IPS DF 6.9 (cell line): ENCODE measurements at regions not wholly inside any gene's neighbourhood (a gene's known extent, or its start where the extent isn't known, plus 50 kb on each side); places are given as distances from the start of the nearest gene placed in this dataset.
A peak's percentile ranks its signal among the peaks of the same experiment; 100 is the strongest.

ENCODE experiments used
- DNase-seq: peaks from one replicate; pipeline ENCODE4 v3.0.0-alpha.2; 2013; ENCODE audit warnings: low read depth, low spot score
- H3K27ac ChIP-seq: one replicate; pipeline ENCODE4 v1.5.1; 2013; ENCODE audit warnings: low read length, control low read depth
- H3K27me3 ChIP-seq: 2 replicates; pipeline ENCODE4 v1.6.1; 2013; ENCODE audit warnings: mild to moderate bottlenecking, low read length; ENCODE audit not compliant: control insufficient read depth, insufficient read depth
- H3K36me3 ChIP-seq: 2 replicates; pipeline ENCODE4 v1.6.1; 2013; ENCODE audit warnings: low read length; ENCODE audit not compliant: control insufficient read depth, insufficient read depth
- H3K4me1 ChIP-seq: 2 replicates; pipeline ENCODE4 v1.6.1; 2013; ENCODE audit warnings: low read length; ENCODE audit not compliant: control insufficient read depth, insufficient read depth
- H3K4me3 ChIP-seq: 2 replicates; pipeline ENCODE4 v1.5.1; 2013; ENCODE audit warnings: mild to moderate bottlenecking, low read length
- H3K9me3 ChIP-seq: 2 replicates; pipeline ENCODE4 v1.6.1; 2013; ENCODE audit warnings: low read length, inconsistent platforms; ENCODE audit not compliant: control insufficient read depth, insufficient read depth
- WGBS: extraction: QIAGEN DNeasy Blood & Tissue Kit; methylation state at CpG from one replicate; pipeline ENCODE4 v1.1.7; 2013; ENCODE audit warnings: mixed read lengths, missing lambda C conversion rate; ENCODE audit not compliant: insufficient read length, insufficient coverage; 5-methylcytosine and 5-hydroxymethylcytosine counted together

DNA sequence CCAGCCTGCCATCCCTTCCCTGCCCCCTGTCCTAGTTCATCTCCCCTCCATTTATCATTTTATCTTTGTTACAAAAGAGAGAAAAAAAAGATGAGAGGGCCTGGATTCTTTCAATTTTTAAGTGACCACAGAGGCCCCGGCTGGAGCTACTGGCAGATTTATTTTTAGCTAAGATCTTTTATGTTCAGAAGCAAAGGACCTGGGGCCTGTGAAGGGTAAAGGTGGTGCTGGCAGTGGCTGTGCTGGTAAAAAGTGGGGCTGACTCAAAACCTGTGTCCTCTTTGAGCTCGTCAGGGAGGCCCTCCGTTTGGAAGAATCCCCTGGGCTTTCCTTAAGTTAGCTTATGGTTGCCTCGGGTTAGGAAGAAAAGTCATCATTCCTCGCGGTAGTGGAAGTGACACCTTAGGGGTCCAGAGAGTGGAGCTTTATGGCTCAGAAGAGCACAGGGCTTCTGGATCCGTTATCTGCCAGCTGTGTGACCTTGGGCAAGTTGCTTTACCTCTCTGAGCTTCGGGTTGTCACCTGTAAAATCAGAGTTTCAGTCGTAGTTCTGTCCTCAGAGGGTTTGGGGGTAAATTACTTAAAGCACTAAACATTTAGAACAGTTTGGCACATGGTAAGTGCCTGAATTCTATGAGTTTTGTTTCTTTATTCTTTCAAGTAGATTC, 923.8 kb upstream of the EEF2KMT start:
- Histone ChIP-seq H3K4me1 (no peaks in the 10 kb centered on the region), H3K27me3 (peaks cover 8% of the 10 kb centered on the region; the same call in 1 of the 2 replicates), H3K9me3 (no peaks in the 10 kb centered on the region; the same call in 1 of the 2 replicates), H3K36me3 (no peaks in the 10 kb centered on the region), H3K4me3 (no peak overlapping the region), H3K27ac (no peak overlapping the region)
- no peak for DNase-seq
- WGBS, result no CpG with 5 or more reads among the region's 9 CpGs

DNA sequence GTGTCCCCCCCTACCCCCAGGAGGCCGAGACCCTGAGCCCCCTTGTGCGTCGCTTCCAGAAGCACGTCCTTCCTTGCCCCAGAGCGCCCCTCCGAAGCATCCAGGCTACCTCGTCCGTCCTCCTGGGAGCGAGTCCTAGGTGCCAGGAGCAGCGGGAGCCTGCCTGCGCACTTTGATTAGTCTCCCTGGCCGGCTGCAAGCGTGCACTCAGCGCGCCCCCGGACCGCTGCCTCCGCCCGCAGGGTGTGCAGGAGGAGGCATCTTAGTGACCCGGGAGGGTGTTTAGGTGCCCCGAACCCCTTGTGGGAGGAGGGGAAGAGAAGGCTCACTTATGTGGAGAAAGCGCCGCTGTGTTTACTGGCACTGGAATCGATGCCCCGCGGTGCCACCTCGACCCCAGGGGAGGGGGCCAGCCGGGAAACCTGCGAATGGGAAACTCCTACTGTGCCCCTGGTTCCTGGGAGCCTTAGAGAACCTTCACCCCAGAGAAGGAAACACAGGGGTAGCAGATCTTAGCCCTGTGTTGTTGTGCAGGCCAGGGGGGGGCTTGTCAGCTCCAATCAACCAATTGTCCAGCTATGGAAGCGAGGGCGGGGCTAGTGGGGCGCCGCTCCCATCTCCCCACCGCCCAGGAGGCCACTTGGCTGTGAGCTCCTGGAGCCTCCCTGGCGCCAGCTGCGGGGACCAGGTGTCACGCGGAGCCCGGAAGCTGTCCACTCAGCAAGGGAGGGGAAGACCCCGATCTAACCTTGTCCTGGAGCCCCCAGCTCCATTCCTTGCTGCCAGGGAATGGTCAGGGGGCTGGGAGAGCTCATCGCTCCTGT, 922.8 kb upstream of the EEF2KMT start:
- WGBS, result no CpG with 5 or more reads among the region's 41 CpGs
- no peak for DNase-seq
- no peaks in the 10 kb centered on the region for H3K4me1 ChIP-seq
- no peaks in the 10 kb centered on the region; the same call in 1 of the 2 replicates for H3K9me3 ChIP-seq
- H3K36me3 ChIP-seq, result no peaks in the 10 kb centered on the region
- peaks cover 8% of the 10 kb centered on the region; the same call in 1 of the 2 replicates for H3K27me3 ChIP-seq
- no peak overlapping the region for H3K27ac ChIP-seq
- peak overlapping the region; percentile 37; the same call in 1 of the 2 replicates for H3K4me3 ChIP-seq

DNA sequence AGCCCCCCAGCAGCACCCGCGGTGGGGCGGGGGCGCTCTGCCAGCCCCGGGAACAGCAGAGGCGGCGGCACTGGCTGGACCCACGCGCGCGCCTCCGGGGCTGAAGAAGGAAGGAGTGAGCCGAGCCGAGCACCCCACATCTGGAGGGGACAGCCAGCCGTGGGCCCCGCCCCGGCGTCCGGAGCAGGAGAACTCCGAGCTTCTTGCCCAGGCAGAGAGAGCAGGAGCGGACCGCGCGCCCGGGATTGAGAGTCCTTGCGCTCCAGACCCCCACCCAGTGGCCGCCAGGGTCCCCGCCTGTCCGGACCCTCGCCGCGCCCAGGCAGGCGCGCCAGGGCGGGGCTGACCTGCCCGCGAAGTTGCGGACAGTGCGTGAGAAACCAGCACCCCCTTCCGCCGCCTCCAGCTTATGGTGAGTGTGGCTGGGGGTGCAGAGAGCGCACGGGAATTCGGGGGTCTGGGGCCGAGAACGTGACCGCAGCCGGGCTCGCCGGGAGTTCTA, 921.9 kb upstream of the EEF2KMT start:
- Histone ChIP-seq H3K27ac (no peak overlapping the region), H3K9me3 (no peaks in the 10 kb centered on the region; the same call in 1 of the 2 replicates), H3K4me1 (no peaks in the 10 kb centered on the region), H3K27me3 (peaks cover 8% of the 10 kb centered on the region; the same call in 1 of the 2 replicates), H3K36me3 (no peaks in the 10 kb centered on the region), H3K4me3 (peak overlapping the region; percentile 37)
- whole genome bisulfite sequencing, result no CpG with 5 or more reads among the region's 50 CpGs
- no peak for DNase-seq

DNA sequence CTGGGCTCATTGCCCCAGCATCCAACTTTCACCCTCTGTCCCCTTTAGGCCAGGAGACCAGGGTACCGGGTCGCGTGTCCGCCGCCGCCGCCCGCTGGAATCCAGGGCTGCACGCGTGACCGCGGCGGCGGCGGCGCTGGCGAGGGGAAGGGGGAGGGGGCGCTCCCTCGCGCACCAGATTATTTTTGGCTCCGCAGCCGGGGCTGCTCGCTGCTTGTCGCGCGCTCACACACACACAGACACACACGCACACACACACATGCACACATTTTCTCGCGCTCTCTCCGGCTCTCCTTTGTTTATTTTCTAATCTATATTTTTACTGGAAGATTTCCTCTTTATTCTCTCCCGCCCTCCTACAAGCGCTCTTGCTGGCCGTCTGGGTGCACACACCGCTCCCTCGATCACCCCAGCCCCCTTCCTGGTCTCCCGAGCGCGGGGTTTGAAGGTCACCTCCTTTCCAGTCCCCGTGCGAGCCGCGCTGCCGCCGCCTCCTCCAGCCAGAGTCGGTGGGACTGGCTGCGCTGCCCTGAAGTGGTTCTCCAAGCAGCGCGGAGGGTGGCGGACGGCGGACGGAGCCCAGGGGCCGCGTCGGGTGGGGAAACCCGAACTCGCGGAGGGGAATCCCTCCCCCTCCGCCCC, 921.4 kb upstream of the EEF2KMT start:
- DNase-seq, result no peak
- no peaks in the 10 kb centered on the region for H3K36me3 ChIP-seq
- H3K27me3 ChIP-seq, result peaks cover 8% of the 10 kb centered on the region; the same call in 1 of the 2 replicates
- WGBS, result no CpG with 5 or more reads among the region's 59 CpGs
- H3K9me3 ChIP-seq, result no peaks in the 10 kb centered on the region; the same call in 1 of the 2 replicates
- H3K4me3 ChIP-seq, result peak overlapping the region; percentile 37
- no peak overlapping the region for H3K27ac ChIP-seq
- no peaks in the 10 kb centered on the region for H3K4me1 ChIP-seq

DNA sequence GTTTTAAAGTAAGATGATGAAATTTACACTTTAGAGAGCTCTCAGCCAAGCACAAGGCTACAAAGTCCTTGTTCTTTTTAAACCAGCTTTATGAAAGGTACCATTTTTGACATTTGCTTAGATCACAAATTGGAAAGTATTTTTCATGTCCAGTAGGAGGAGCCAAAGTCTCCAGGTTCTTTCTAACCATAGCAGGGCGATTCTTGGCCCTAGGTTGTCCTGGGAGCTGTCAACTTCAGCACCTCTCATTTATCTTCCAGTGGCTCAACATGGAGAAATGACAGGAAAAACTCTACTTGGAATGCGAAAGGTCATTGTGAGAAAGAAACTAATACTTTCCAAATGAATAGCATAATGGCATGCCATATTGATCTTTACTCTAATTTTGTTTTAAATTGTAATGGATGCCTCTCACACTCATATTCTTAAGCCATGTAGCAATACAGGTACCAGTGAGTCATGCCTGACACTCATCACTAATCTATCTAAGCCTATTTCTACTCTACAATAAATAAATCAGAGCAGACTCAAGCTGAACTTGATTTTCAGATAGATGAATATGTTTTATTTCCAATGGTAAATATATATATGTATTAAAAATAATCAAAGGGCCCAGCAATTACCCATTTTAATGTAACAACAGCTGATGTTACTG, 919.1 kb upstream of the EEF2KMT start:
- peak; percentile 37 for DNase-seq
- no CpG with 5 or more reads among the region's 2 CpGs for WGBS
- H3K36me3 ChIP-seq, result no peaks in the 10 kb centered on the region
- H3K27me3 ChIP-seq, result peaks cover 8% of the 10 kb centered on the region; the same call in 1 of the 2 replicates
- no peaks in the 10 kb centered on the region for H3K9me3 ChIP-seq
- H3K27ac ChIP-seq, result no peak overlapping the region
- H3K4me1 ChIP-seq, result no peaks in the 10 kb centered on the region
- H3K4me3 ChIP-seq, result no peak overlapping the region

DNA sequence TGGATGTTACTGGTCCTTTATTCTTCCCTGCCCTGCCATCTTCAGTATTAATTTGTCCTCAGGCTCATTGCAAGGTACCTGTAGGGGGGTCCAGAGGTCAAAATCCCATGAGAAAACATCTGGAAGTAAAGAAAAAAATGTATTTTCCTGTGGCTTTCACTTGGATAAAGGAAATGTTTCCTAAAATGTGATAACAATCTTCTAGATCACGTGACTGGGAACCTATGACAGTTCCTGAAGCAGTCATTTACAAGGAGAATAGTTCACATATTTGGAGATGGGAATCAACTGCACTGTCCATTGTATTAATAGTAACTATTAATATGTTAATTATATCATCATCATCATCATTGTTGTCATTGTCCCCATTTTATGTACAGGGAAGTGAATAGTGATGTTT, 915.1 kb upstream of the EEF2KMT start:
- Histone ChIP-seq H3K9me3 (no peaks in the 10 kb centered on the region), H3K4me1 (no peaks in the 10 kb centered on the region), H3K4me3 (no peak overlapping the region), H3K27ac (no peak overlapping the region), H3K27me3 (no peaks in the 10 kb centered on the region; the same call in 1 of the 2 replicates), H3K36me3 (no peaks in the 10 kb centered on the region)
- DNase-seq, result no peak
- WGBS, result no CpG with 5 or more reads among the region's 1 CpG

DNA sequence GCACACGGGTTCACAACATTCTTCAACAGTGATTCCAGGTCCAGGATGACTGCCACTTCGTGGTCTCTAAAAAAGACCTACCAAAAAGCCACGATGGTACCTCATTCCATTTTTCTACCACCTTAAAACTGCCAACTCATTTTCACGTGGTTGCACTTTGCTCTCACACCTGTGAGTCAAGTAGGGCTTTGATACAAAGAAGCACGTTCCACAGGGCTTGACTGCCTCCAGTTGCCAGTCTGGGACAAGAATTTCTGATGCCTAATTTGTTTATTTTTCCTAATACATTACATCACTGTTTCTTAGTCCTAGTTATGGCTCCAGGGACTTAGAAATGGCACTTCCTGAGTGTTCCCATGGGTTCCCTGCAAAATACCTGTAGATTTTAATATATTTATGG, 911.6 kb upstream of the EEF2KMT start:
- Histone ChIP-seq H3K4me3 (no peak overlapping the region), H3K4me1 (no peaks in the 10 kb centered on the region), H3K36me3 (no peaks in the 10 kb centered on the region), H3K27ac (no peak overlapping the region), H3K27me3 (no peaks in the 10 kb centered on the region), H3K9me3 (no peaks in the 10 kb centered on the region)
- DNase-seq, result no peak
- WGBS, result no CpG with 5 or more reads among the region's 5 CpGs

DNA sequence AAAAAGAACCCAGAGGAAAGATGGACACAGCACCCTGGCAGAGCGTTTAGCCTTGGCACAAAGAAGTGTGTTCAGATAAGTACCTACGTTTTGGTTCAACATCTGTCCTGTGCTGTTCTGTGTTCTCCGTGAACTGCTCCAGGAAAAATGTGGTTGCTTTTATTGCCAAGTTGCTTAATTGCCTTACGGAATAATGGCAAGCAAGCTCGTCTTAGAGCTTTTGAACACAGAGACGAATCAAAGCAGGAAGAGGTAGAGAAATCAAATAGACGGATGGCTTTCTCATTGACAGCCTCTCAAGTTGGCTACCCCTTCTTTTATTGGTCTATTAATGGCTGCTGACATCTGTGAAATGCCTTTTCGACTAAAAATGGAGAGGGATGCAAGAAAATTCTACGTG, 911.1 kb upstream of the EEF2KMT start:
- DNase-seq, result no peak
- H3K27me3 ChIP-seq, result no peaks in the 10 kb centered on the region
- WGBS, result no CpG with 5 or more reads among the region's 9 CpGs
- no peaks in the 10 kb centered on the region for H3K9me3 ChIP-seq
- no peak overlapping the region for H3K27ac ChIP-seq
- H3K36me3 ChIP-seq, result no peaks in the 10 kb centered on the region
- no peaks in the 10 kb centered on the region for H3K4me1 ChIP-seq
- H3K4me3 ChIP-seq, result no peak overlapping the region

DNA sequence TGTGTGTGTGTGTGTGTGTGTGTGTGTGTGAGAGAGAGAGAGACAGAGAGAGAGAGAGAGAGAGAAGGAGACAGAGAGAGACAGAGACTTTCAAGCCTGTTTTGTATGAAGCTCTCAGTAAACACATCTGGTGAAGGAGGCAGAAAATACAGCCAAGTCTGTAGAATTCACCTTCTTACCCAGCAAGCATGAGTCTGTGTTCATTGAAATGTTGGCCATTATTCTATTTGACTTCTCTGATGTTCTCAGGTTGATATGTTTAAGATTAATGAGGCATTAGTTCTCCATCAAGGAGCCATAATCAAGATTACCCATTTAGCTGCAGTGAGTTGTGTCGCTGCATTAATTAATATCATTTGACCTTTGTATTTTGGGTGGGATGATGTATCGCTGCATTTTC, 895.8 kb upstream of the EEF2KMT start:
- Histone ChIP-seq H3K36me3 (no peaks in the 10 kb centered on the region), H3K27ac (no peak overlapping the region), H3K4me1 (no peaks in the 10 kb centered on the region), H3K4me3 (no peak overlapping the region), H3K9me3 (no peaks in the 10 kb centered on the region; the same call in 1 of the 2 replicates), H3K27me3 (no peaks in the 10 kb centered on the region)
- DNase-seq, result no peak
- whole genome bisulfite sequencing, result no CpG with 5 or more reads among the region's 2 CpGs

DNA sequence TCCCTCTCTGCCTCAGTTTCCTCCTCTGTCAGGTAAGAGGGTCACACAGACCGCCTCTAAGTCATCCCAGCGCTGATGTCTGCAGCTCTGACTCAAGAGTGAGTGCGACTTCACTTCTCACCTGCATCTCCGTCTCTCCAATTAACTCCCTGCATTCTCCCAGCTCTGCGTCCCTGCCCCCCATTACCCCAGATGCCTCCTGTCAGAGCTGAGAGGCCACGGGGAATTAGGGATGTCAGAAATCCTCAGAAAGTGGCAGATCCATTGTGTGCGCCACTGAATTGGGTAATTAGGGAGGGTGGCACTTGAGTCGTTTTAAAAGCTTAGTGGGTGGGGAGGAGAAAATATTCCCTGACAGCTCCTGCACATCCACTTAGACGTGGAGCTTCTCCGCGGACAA, 885.4 kb upstream of the EEF2KMT start:
- H3K27me3 ChIP-seq, result no peaks in the 10 kb centered on the region
- no CpG with 5 or more reads among the region's 11 CpGs for WGBS
- H3K27ac ChIP-seq, result no peak overlapping the region
- H3K36me3 ChIP-seq, result no peaks in the 10 kb centered on the region
- no peaks in the 10 kb centered on the region; the same call in 1 of the 2 replicates for H3K4me1 ChIP-seq
- H3K9me3 ChIP-seq, result no peaks in the 10 kb centered on the region; the same call in none of the 2 replicates
- no peak for DNase-seq
- H3K4me3 ChIP-seq, result no peak overlapping the region
